Epithelial cell of esophagus (primary cell): ENCODE measurements at regions not wholly inside any gene's neighbourhood (a gene's known extent, or its start where the extent isn't known, plus 50 kb on each side); places are given as distances from the start of the nearest gene placed in this dataset.

Experiments used
- DNase-seq: peaks from one replicate; pipeline ENCODE4 v3.0.0; 2010; ENCODE audit warnings: low read depth
- H3K4me3 ChIP-seq: 2 replicates; pipeline ENCODE4 v1.5.1; 2011; ENCODE audit warnings: mild to moderate bottlenecking, low read length, control low read depth
- TF ChIP-seq, protein P1 (sequence below): IDR thresholded peaks from 2 replicates; pipeline ENCODE4 v1.5.1; 2011; ENCODE audit warnings: low read depth, mild to moderate bottlenecking, low read length, control low read depth, inconsistent platforms; ENCODE audit not compliant: insufficient read depth; ENCODE audit errors: missing control alignments

DNA sequence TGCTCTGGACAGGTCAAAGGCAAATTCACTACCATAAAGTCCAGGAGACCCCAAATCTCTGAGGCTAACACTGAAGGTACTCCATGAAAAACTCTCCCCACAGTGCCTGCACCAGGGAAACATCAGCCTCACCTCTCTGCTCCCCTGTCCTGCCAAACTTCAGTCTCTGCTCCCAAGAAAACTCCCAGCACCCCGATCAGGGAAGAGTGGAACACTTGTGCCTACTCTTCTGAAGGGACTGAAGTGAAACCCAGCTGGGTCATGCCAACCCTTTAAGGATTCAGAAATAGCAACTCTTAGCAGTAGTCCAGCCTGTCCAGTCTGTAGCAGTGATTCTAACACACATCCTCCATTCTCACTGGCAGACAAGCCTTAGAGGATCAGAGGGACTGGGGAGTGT, 124.2 kb downstream of the FAM174B start:
- no peak overlapping the region for H3K4me3 ChIP-seq

DNA sequence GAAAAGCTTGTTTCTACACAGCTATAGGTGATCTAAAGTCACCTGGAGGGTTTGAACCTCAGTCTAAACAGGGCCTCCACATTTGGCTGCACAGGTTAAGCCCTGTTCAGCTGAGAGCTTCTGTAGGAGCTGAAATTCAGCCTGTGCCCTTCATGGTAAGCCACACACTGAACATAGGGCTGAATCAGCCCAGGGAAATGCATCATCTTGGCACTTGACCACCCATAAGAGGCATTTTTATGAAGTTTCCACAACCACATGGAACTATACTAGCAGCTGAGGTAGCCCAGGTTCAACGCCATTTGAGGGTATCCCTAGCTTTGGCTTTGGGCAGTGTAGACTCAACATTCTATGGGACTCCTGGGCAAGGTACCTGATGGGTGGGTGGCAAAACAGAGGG, 126.8 kb downstream of the FAM174B start:
- H3K4me3 ChIP-seq: no peak overlapping the region
- no peak for DNase-seq
- TF ChIP-seq, protein P1, sequence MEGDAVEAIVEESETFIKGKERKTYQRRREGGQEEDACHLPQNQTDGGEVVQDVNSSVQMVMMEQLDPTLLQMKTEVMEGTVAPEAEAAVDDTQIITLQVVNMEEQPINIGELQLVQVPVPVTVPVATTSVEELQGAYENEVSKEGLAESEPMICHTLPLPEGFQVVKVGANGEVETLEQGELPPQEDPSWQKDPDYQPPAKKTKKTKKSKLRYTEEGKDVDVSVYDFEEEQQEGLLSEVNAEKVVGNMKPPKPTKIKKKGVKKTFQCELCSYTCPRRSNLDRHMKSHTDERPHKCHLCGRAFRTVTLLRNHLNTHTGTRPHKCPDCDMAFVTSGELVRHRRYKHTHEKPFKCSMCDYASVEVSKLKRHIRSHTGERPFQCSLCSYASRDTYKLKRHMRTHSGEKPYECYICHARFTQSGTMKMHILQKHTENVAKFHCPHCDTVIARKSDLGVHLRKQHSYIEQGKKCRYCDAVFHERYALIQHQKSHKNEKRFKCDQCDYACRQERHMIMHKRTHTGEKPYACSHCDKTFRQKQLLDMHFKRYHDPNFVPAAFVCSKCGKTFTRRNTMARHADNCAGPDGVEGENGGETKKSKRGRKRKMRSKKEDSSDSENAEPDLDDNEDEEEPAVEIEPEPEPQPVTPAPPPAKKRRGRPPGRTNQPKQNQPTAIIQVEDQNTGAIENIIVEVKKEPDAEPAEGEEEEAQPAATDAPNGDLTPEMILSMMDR: no peak

More for the DNA sequence above, 124.2 kb downstream of the FAM174B start:
- DNase-seq: no peak
- TF ChIP-seq, protein P1: no peak

DNA sequence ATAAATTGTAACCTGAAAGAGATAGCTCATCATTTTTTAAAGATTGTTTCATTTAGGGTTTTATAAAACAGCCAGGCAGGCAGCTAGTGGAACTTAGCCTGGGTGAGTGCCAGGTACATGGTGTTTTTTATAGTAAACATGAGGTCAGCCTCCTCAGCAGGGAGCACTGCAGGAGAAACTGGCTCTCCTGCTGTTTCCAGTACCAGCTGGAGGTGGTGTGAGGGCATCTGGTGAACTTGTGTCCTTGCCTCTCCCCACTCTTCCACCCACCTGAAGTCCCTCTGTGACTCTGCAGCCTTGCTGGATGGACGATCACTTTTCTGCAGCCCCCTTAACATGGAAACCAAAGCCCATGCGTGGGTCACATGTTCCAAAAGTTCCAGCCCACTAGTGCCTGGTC, 128.4 kb downstream of the FAM174B start:
- no peak for DNase-seq
- H3K4me3 ChIP-seq: no peak overlapping the region
- TF ChIP-seq, protein P1: no peak

DNA sequence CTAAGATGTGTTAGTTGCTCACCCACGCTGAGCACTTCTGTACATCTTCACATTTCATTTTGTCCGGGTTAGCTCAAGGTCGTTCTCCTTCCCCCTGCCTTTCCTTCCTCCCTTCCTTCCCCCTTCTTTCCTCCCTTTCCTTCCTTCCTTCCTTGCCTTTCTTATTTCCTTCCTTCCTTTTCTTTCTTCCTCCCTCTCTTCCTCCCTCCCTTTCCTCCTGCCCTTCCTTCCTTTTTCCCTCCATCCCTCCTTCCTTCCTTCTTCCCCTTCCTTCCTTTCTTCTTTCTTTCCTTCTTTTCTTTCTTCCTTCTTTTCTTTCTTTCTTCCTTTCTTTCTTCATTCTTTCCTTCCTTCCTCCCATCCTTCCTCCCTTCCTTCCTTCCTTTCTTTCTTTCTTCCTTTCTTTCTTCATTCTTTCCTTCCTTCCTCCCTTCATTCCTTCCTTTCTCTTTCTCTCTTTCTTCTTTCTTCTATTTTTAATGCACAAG, 129.8 kb downstream of the FAM174B start:
- TF ChIP-seq, protein P1: no peak
- no peak overlapping the region for H3K4me3 ChIP-seq
- no peak for DNase-seq

DNA sequence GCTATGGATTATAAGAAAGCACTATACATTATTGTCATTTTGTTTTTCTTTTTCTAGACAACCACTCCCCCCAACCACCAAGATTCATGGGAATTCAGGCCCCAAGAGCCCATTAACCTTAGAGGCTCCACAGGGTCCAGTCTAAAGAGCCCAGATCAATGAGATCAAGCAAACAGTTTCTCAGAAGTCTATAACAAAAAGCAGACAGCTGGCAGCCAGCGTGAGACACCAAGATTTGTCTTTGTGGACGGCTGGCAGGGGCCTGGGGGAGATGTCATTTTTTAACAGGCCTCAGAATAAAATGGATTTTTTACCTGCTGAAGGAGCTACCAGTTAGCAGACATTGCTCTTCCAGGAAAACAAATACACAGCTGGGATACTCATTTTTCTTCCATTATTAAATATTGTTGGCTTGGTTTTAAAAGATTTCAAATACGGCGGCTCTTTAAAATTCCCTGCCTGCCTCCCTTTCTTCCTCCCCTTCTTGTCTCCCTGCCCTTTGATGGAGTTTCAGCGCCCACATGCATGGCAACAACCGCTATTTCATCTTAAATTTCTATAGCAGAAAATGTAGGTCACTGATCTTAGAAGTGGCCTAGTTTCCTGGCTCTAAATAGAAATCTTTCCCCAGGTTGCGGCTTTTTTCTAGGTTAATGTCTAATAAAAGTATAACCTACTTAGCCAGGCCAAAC, 130.6 kb downstream of the FAM174B start:
- TF ChIP-seq, protein P1: no peak
- no peak overlapping the region for H3K4me3 ChIP-seq
- no peak for DNase-seq

DNA sequence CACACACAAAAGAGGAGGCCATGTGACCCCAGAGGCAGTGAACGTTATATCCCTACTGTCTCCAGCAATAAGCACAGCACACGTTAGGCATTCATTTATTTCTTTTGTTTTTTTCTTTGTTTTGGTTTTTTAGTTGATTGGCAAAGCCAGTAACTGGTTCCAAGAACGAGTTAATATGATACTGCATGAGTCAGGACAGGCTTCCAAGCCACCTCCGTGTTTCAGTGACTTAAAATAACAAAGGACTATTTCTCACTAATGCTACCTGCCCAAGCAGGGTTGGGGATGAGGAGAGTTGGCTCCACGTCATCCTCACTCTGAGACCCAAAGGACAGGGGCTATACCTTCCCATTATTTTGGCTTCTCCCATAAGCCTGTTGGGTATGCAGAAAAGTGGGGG, 130.5 kb downstream of the ST8SIA2 start:
- TF ChIP-seq, protein P1: no peak
- peak; percentile 19 for DNase-seq
- no peak overlapping the region for H3K4me3 ChIP-seq

DNA sequence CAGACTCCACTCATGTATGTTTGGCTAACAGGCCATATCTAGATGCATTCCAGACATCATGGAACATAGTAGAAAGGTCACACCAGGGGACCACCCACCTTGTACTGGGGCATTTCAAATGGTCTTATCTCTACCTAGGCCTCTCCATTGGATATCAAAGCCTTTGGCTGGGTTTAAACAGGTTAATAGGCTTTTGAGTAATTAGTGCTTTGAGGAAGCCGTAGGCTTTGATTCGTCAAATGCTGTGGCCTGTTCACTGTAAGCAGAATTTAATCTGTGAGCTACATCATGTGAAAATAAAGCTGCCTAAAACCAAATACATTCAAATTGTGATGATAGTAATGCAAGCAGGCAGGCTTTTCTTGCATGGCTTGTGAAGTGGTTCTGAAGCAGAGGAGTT, 129.5 kb downstream of the ST8SIA2 start:
- DNase-seq: no peak
- H3K4me3 ChIP-seq: no peak overlapping the region
- TF ChIP-seq, protein P1: no peak
